Panc1 (cell line): ENCODE measurements at regions not wholly inside any gene's neighbourhood (a gene's known extent, or its start where the extent isn't known, plus 50 kb on each side); places are given as distances from the start of the nearest gene placed in this dataset.

ENCODE experiments used
- ATAC-seq: fragments of 200-7000 bp; cut with Tn5 transposase; 2 replicates; pipeline ENCODE4 v1.9.1; 2020; ENCODE audit warnings: mild to moderate bottlenecking, moderate library complexity
- BruUV-seq: library from RNA; stranded (reverse); fragments of 400-500 nt; replicated peaks from 2 replicates; lab custom pipeline; 2021; lab: Mats Ljungman, UMichigan
- CTCF ChIA-PET: fragments of 300-600 bp; sonication (Branson Sonifier 250); formaldehyde crosslinking; loops from one replicate; lab custom pipeline; 2022; ENCODE audit warnings: antibody characterized with exemption; lab: Charles Lee
- POLR2A ChIA-PET: fragments of 300-600 bp; sonication (Branson Sonifier 250); formaldehyde crosslinking; loops from one replicate; lab custom pipeline; 2022; ENCODE audit warnings: antibody characterized with exemption; lab: Charles Lee
- DNase-seq: peaks from one replicate; pipeline ENCODE4 v3.0.0-alpha.2; 2010; ENCODE audit warnings: low read depth, low spot score
- H3K27ac ChIP-seq: 2 replicates; pipeline ENCODE4 v1.5.1; 2011; ENCODE audit warnings: mild to moderate bottlenecking, low read length, inconsistent platforms
- H3K27me3 ChIP-seq: fragments of 200-500 bp; sonication (Bioruptor generic); 2 replicates; pipeline ENCODE4 v1.6.0; 2014; ENCODE audit warnings: low read length, inconsistent platforms; ENCODE audit not compliant: control insufficient read depth, insufficient read depth
- H3K36me3 ChIP-seq: fragments of 200-500 bp; sonication (Bioruptor generic); 2 replicates; pipeline ENCODE4 v1.5.1; 2014; ENCODE audit warnings: inconsistent platforms, mild to moderate bottlenecking, low read length, moderate library complexity; ENCODE audit not compliant: control insufficient read depth, insufficient read depth
- H3K4me1 ChIP-seq: 2 replicates; pipeline ENCODE4 v1.5.1; 2011; ENCODE audit warnings: inconsistent platforms, mild to moderate bottlenecking, low read length, moderate library complexity; ENCODE audit not compliant: control insufficient read depth, insufficient read depth
- H3K4me3 ChIP-seq, 2 experiments: 2 replicates each; pipeline ENCODE4 v1.5.1; 2011 to 2012; ENCODE audit warnings: low read depth in 2 of 2, low read length in 2 of 2, mild to moderate bottlenecking in 2 of 2, inconsistent platforms in 1 of 2, moderate library complexity in 1 of 2
- H3K9me3 ChIP-seq: fragments of 200-500 bp; sonication (Bioruptor generic); 2 replicates; pipeline ENCODE4 v1.5.1; 2014; ENCODE audit warnings: low read depth, mild to moderate bottlenecking, inconsistent platforms, low read length, moderate library complexity; ENCODE audit not compliant: control insufficient read depth, insufficient read depth
- POLR2AphosphoS5 ChIP-seq: IDR thresholded peaks from 2 replicates; pipeline ENCODE4 v1.6.1; 2012; ENCODE audit warnings: mild to moderate bottlenecking, low read depth, low read length, moderate library complexity
- SIN3A ChIP-seq: IDR thresholded peaks from 2 replicates; pipeline ENCODE4 v1.6.1; 2012; ENCODE audit warnings: low read depth, mild to moderate bottlenecking, low read length, moderate library complexity, borderline replicate concordance; ENCODE audit not compliant: insufficient read depth
- TCF7L2 ChIP-seq: IDR thresholded peaks from 2 replicates; pipeline ENCODE4 v1.6.1; 2011; ENCODE audit warnings: mild to moderate bottlenecking, low read depth, low read length, inconsistent platforms
- in situ Hi-C: cut with HindIII; loops from 2 replicates; pipeline ENCODE4 v1.10.0; 2016; ENCODE audit warnings: low sequenced_read_pairs, low pct_unique_long_range_greater_than_20kb
- intact Hi-C: fragments of 100-400 bp; cut with micrococcal nuclease; formaldehyde crosslinking; loops from one replicate; pipeline ENCODE4 v1.10.0; 2022; ENCODE audit not compliant: unreplicated experiment
- TF ChIP-seq, protein P1 (sequence below): fragments of 450-650 bp; IDR thresholded peaks from 2 replicates; pipeline ENCODE4 v1.5.1; 2017; ENCODE audit warnings: mild to moderate bottlenecking
- TF ChIP-seq, protein P2 (sequence below), 2 experiments: IDR thresholded peaks; 2 replicates each; pipeline ENCODE4 v1.6.1; 2011 to 2012; ENCODE audit warnings: low read depth in 2 of 2, control low read depth in 1 of 2, low read length in 1 of 2, mild to moderate bottlenecking in 1 of 2, moderate library complexity in 1 of 2; ENCODE audit not compliant: insufficient read depth in 1 of 2

GRCh38 chr12:128055567-128055966 is 211.4 kb upstream of the TMEM132C start:
- no peak overlapping the region for H3K4me3 ChIP-seq
- in situ Hi-C loops, result no loop called here
- TF ChIP-seq SIN3A (no peak), POLR2AphosphoS5 (no peak), TCF7L2 (no peak)
- TF ChIP-seq, protein P1, sequence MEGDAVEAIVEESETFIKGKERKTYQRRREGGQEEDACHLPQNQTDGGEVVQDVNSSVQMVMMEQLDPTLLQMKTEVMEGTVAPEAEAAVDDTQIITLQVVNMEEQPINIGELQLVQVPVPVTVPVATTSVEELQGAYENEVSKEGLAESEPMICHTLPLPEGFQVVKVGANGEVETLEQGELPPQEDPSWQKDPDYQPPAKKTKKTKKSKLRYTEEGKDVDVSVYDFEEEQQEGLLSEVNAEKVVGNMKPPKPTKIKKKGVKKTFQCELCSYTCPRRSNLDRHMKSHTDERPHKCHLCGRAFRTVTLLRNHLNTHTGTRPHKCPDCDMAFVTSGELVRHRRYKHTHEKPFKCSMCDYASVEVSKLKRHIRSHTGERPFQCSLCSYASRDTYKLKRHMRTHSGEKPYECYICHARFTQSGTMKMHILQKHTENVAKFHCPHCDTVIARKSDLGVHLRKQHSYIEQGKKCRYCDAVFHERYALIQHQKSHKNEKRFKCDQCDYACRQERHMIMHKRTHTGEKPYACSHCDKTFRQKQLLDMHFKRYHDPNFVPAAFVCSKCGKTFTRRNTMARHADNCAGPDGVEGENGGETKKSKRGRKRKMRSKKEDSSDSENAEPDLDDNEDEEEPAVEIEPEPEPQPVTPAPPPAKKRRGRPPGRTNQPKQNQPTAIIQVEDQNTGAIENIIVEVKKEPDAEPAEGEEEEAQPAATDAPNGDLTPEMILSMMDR, result no peak
- TF ChIP-seq, protein P2, sequence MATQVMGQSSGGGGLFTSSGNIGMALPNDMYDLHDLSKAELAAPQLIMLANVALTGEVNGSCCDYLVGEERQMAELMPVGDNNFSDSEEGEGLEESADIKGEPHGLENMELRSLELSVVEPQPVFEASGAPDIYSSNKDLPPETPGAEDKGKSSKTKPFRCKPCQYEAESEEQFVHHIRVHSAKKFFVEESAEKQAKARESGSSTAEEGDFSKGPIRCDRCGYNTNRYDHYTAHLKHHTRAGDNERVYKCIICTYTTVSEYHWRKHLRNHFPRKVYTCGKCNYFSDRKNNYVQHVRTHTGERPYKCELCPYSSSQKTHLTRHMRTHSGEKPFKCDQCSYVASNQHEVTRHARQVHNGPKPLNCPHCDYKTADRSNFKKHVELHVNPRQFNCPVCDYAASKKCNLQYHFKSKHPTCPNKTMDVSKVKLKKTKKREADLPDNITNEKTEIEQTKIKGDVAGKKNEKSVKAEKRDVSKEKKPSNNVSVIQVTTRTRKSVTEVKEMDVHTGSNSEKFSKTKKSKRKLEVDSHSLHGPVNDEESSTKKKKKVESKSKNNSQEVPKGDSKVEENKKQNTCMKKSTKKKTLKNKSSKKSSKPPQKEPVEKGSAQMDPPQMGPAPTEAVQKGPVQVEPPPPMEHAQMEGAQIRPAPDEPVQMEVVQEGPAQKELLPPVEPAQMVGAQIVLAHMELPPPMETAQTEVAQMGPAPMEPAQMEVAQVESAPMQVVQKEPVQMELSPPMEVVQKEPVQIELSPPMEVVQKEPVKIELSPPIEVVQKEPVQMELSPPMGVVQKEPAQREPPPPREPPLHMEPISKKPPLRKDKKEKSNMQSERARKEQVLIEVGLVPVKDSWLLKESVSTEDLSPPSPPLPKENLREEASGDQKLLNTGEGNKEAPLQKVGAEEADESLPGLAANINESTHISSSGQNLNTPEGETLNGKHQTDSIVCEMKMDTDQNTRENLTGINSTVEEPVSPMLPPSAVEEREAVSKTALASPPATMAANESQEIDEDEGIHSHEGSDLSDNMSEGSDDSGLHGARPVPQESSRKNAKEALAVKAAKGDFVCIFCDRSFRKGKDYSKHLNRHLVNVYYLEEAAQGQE (IDR thresholded peaks at IDR 0.05; ENCODE audit: insufficient read depth in 1 of 2, low read depth in 2 of 2, low read length in 1 of 2), result no peak
- POLR2A ChIA-PET, result no interaction called here
- DNase-seq (no peak), ATAC-seq (no peak)
- no peaks in the 10 kb centered on the region for H3K4me1 ChIP-seq
- H3K9me3 ChIP-seq, result no peaks in the 10 kb centered on the region
- no peaks in the 10 kb centered on the region for H3K27me3 ChIP-seq
- BruUV-seq, result no TSS peak
- CTCF ChIA-PET, result interaction anchor here (0.6 kb wide), 1 partner anchor 128 kb away, joined by 8 read pairs; no protein-coding TSS in a partner anchor
- intact Hi-C loops, result no loop called here
- no peak overlapping the region for H3K27ac ChIP-seq
- H3K36me3 ChIP-seq, result no peaks in the 10 kb centered on the region

DNA sequence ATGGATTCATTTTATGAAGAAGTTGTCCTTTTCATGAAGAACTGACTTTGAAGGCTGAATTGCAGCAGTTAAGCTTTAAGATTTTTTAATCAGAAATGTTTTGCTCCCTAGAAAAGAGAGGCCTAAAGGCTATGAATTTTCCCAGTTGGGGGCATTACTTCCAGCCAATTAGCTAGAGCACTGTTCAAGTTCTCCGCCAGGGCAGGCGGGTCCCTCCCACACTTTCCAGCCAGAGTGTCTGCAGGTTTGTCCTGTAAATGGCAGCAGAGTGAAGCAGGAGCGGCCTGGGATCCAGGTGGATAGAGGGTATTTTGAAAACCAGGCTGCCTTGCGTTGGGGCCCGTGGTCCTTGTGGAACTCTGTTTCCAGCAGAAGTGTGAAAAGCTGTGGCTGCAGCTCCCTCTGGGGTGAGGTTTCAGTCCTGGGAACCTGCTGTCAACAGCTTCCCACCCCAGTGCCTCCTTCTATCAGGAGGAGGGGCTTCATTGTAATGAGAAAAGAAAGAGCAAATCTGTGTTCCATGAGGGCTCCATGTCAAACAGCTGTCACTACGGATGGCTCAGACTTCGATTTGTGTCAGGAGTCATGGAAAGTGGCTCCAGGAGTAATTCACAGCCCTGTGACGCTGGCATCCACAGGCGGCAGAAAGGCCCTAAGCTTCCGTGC is 210.7 kb upstream of the TMEM132C start:
- CTCF ChIA-PET, result interaction anchor here (0.6 kb wide), 1 partner anchor 129 kb away, joined by 8 read pairs; no protein-coding TSS in a partner anchor

DNA sequence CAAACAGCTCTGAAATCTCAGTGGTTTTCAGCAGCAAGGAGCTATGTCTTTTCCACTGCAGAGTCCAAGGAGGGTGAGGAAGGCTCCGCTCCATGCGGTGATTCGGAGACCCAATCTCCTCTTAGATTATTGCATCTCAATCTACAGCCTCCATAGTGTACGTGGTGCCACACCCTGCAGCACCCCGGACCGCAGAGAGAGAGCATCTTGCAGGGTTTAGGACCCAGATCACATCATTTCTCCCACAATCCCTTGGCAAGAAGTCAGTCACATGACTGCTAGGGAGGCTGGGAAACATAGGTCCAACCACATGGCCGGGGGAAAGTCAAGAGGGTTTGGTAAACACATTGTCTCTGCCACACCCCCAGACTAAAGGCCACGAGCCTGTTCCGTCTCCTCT is 209.4 kb upstream of the TMEM132C start:
- H3K9me3 ChIP-seq, result no peaks in the 10 kb centered on the region
- BruUV-seq, result no TSS peak
- POLR2A ChIA-PET, result no interaction called here
- DNase-seq, result no peak
- intact Hi-C loops (no loop called here), in situ Hi-C loops (no loop called here)
- TF ChIP-seq, protein P2 (IDR thresholded peaks at IDR 0.05; ENCODE audit: insufficient read depth in 1 of 2, low read depth in 2 of 2, low read length in 1 of 2), result no peak
- no peak for TF ChIP-seq TCF7L2
- TF ChIP-seq, protein P1, result no peak
- no peak for TF ChIP-seq POLR2AphosphoS5
- TF ChIP-seq SIN3A, result no peak
- H3K27ac ChIP-seq, result no peak overlapping the region
- H3K36me3 ChIP-seq, result no peaks in the 10 kb centered on the region
- CTCF ChIA-PET, result no interaction called here
- no peak overlapping the region for H3K4me3 ChIP-seq
- ATAC-seq, result no peak
- no peaks in the 10 kb centered on the region for H3K27me3 ChIP-seq
- H3K4me1 ChIP-seq, result no peaks in the 10 kb centered on the region

More for the DNA sequence above, 210.7 kb upstream of the TMEM132C start:
- no peak for ATAC-seq
- Histone ChIP-seq H3K4me1 (no peaks in the 10 kb centered on the region), H3K27me3 (no peaks in the 10 kb centered on the region), H3K27ac (no peak overlapping the region), H3K9me3 (no peaks in the 10 kb centered on the region), H3K36me3 (no peaks in the 10 kb centered on the region), H3K4me3 (no peak overlapping the region)
- POLR2A ChIA-PET, result interaction anchor here (0.6 kb wide), 1 partner anchor 31 kb away, joined by 4 read pairs; no protein-coding TSS in a partner anchor
- intact Hi-C loops (no loop called here), in situ Hi-C loops (no loop called here)
- TF ChIP-seq SIN3A, result no peak
- no peak for TF ChIP-seq TCF7L2
- no peak for DNase-seq
- no TSS peak for BruUV-seq
